Spleen (tissue), 11 donors: ENCODE measurements at regions not wholly inside any gene's neighbourhood (a gene's known extent, or its start where the extent isn't known, plus 50 kb on each side); places are given as distances from the start of the nearest gene placed in this dataset.

Source experiments
- DNase-seq: peaks from one replicate; pipeline ENCODE4 v3.0.0-alpha.2; 2020
- H3K27ac ChIP-seq, 8 donors: fragments of 200-600 bp; sonication (generic) in 7 of 8; 1 replicate in 4 of 8; 2 replicates in 4 of 8; pipeline versions ENCODE4 v1.5.0 to v1.8.0; 2016 to 2021; ENCODE audit warnings: inconsistent platforms in 4 of 8, mild to moderate bottlenecking in 4 of 8, moderate library complexity in 1 of 8
- H3K27me3 ChIP-seq, 7 donors: fragments of 200-600 bp; sonication (generic) in 6 of 7; replicated peaks in 1 of 7; 1 replicate in 4 of 7; 2 replicates in 3 of 7; pipeline versions ENCODE4 v1.5.0 to v1.8.0; 2016 to 2021; ENCODE audit warnings: inconsistent platforms in 3 of 7, mild to moderate bottlenecking in 1 of 7
- H3K36me3 ChIP-seq, 6 donors: fragments of 200-600 bp; sonication (generic) in 5 of 6; 1 replicate in 4 of 6; 2 replicates in 2 of 6; pipeline versions ENCODE4 v1.5.0 to v1.8.0; 2016 to 2021; ENCODE audit warnings: inconsistent platforms in 2 of 6
- H3K4me1 ChIP-seq, 6 donors: fragments of 200-600 bp; sonication (generic) in 5 of 6; 1 replicate in 3 of 6; 2 replicates in 3 of 6; pipeline versions ENCODE4 v1.5.0 to v1.8.0; 2016 to 2021; ENCODE audit warnings: inconsistent platforms in 3 of 6
- H3K4me3 ChIP-seq, 8 donors: fragments of 200-600 bp; sonication (generic) in 7 of 8; 1 replicate in 4 of 8; 2 replicates in 4 of 8; pipeline versions ENCODE4 v1.5.0 to v1.8.0; 2016 to 2021; ENCODE audit warnings: inconsistent platforms in 4 of 8, mild to moderate bottlenecking in 4 of 8, moderate library complexity in 2 of 8
- H3K9me3 ChIP-seq, 8 donors: fragments of 200-600 bp; sonication (generic) in 7 of 8; 1 replicate in 4 of 8; 2 replicates in 4 of 8; pipeline versions ENCODE4 v1.5.0 to v1.8.0; 2016 to 2021; ENCODE audit warnings: inconsistent platforms in 4 of 8
- CTCF ChIP-seq, 11 experiments: fragments of 200-600 bp in 7 of 11; fragments of 450-650 bp in 4 of 11; sonication (generic) in 4 of 11; IDR thresholded peaks in 8 of 11; conservative IDR thresholded peaks in 3 of 11; 1 replicate in 7 of 11; 2 replicates in 4 of 11; pipeline versions ENCODE4 v1.4.0 to v1.8.0; 2016 to 2021; ENCODE audit warnings: antibody characterized with exemption in 11 of 11, inconsistent platforms in 4 of 11, mild to moderate bottlenecking in 1 of 11
- POLR2A ChIP-seq, 3 donors: fragments of 450-650 bp; IDR thresholded peaks; one replicate each; pipeline ENCODE4 v1.5.1; 2017; ENCODE audit warnings: antibody characterized with exemption in 3 of 3, mild to moderate bottlenecking in 1 of 3
- POLR2AphosphoS5 ChIP-seq, 3 donors: sonication (generic); formaldehyde crosslinking; IDR thresholded peaks; one replicate each; pipeline ENCODE4 v1.5.1; 2017; ENCODE audit warnings: antibody characterized with exemption in 3 of 3
- WGBS, 5 donors: extraction: QIAGEN DNeasy Blood & Tissue Kit in 3 of 5; methylation state at CpG; one replicate each; pipeline versions ENCODE4 v1.1.5 to v1.1.7; 2013 to 2018; 5-methylcytosine and 5-hydroxymethylcytosine counted together
- intact Hi-C: fragments of 100-400 bp; cut with DNase I; formaldehyde crosslinking; loops from one replicate; pipeline ENCODE4 v1.15.0; 2023; ENCODE audit warnings: low total_unique reads
- donor health status: healthy with polysubstance abuse.
- donor health status: DM: no; HTN: no; CAD: no; lungs with moderate emphysema.
- donor health status: DM: no; HTN: no; CAD: no.
- donor health status: Bipolar disorder and iron deficiency.
- donor health status: healthy.
- donor health status: DM: no; HTN: no; CAD: no.
- donor health status: DM: yes; HTN: yes; CAD: no.

- WGBS, 5 donors: 83 to 93% (median 87%) methylated on average over 2 of the region's 2 CpGs
- TF ChIP-seq POLR2AphosphoS5 (IDR thresholded peaks at IDR 0.05): no peak
- TF ChIP-seq POLR2A (IDR thresholded peaks at IDR 0.05): no peak
- TF ChIP-seq CTCF (IDR thresholded peaks at IDR 0.05 in 8 of 11, conservative IDR thresholded peaks at IDR 0.05 in 3 of 11): no peak
- intact Hi-C loops: no loop called here
- Histone ChIP-seq H3K4me1 (no peaks in the 10 kb centered on the region), H3K9me3 (peaks cover 0 to 11% (median 0%) of the 10 kb centered on the region in 8 donors), H3K27me3 (no peaks in the 10 kb centered on the region), H3K4me3 (no peak overlapping the region), H3K27ac (no peak overlapping the region), H3K36me3 (no peaks in the 10 kb centered on the region)
- no peak for DNase-seq
These were observed 185.7 kb upstream of the ATP6AP2 start for GRCh38 chrX:40395102-40395501.

- Histone ChIP-seq H3K27me3 (no peaks in the 10 kb centered on the region), H3K4me1 (no peaks in the 10 kb centered on the region), H3K36me3 (no peaks in the 10 kb centered on the region), H3K4me3 (no peak overlapping the region), H3K9me3 (peaks cover 0 to 11% (median 0%) of the 10 kb centered on the region in 8 donors), H3K27ac (no peak overlapping the region)
- DNase-seq: no peak
- WGBS, 5 donors: 81 to 100% (median 92%) methylated on average over 4 to 5 of the region's 5 CpGs
- TF ChIP-seq POLR2A (IDR thresholded peaks at IDR 0.05): no peak
- no peak for TF ChIP-seq CTCF (IDR thresholded peaks at IDR 0.05 in 8 of 11, conservative IDR thresholded peaks at IDR 0.05 in 3 of 11)
- no peak for TF ChIP-seq POLR2AphosphoS5 (IDR thresholded peaks at IDR 0.05)
- intact Hi-C loops: no loop called here
These were observed 186.5 kb upstream of the ATP6AP2 start for GRCh38 chrX:40394302-40394701.

- Histone ChIP-seq H3K27me3 (no peaks in the 10 kb centered on the region), H3K27ac (no peak overlapping the region), H3K36me3 (no peaks in the 10 kb centered on the region), H3K9me3 (peaks cover 0 to 9% (median 0%) of the 10 kb centered on the region in 8 donors), H3K4me1 (no peaks in the 10 kb centered on the region), H3K4me3 (no peak overlapping the region)
- TF ChIP-seq CTCF (IDR thresholded peaks at IDR 0.05 in 8 of 11, conservative IDR thresholded peaks at IDR 0.05 in 3 of 11) (no peak), POLR2A (IDR thresholded peaks at IDR 0.05) (no peak), POLR2AphosphoS5 (IDR thresholded peaks at IDR 0.05) (no peak)
- WGBS, 5 donors: 81 to 100% (median 90%) methylated on average over 2 of the region's 2 CpGs; no CpG with 5 or more reads in 1 of the 5 donors
- intact Hi-C loops: no loop called here
- DNase-seq: no peak
These were observed 188.2 kb upstream of the ATP6AP2 start for GRCh38 chrX:40392599-40392998.

GRCh38 chrX:40391662-40392061, 189.1 kb upstream of the ATP6AP2 start:
- WGBS, 5 donors: 49 to 94% (median 50%) methylated on average over 3 of the region's 3 CpGs
- TF ChIP-seq POLR2AphosphoS5 (IDR thresholded peaks at IDR 0.05) (no peak), CTCF (IDR thresholded peaks at IDR 0.05 in 8 of 11, conservative IDR thresholded peaks at IDR 0.05 in 3 of 11) (no peak), POLR2A (IDR thresholded peaks at IDR 0.05) (no peak)
- no peaks in the 10 kb centered on the region for H3K36me3 ChIP-seq
- no peak overlapping the region for H3K4me3 ChIP-seq
- no peaks in the 10 kb centered on the region for H3K27me3 ChIP-seq
- no peaks in the 10 kb centered on the region for H3K4me1 ChIP-seq
- H3K27ac ChIP-seq: no peak overlapping the region
- intact Hi-C loops: no loop called here
- no peak for DNase-seq
- no peaks in the 10 kb centered on the region for H3K9me3 ChIP-seq
